Erythroblast (primary cell): ENCODE measurements at regions not wholly inside any gene's neighbourhood (a gene's known extent, or its start where the extent isn't known, plus 50 kb on each side); places are given as distances from the start of the nearest gene placed in this dataset.

ENCODE experiments used
- DNase-seq, 2 experiments: peaks; one replicate each; lab custom pipeline; 2025; lab: John Stamatoyannopoulos, UW
- GATA1 ChIP-seq: IDR thresholded peaks from 2 replicates; pipeline ENCODE4 v1.6.1; 2011; ENCODE audit warnings: low read depth, mild to moderate bottlenecking, control low read depth, low read length, moderate library complexity
- POLR2A ChIP-seq: IDR thresholded peaks from 2 replicates; pipeline ENCODE4 v1.6.1; 2011; ENCODE audit warnings: mild to moderate bottlenecking, low read length

DNA sequence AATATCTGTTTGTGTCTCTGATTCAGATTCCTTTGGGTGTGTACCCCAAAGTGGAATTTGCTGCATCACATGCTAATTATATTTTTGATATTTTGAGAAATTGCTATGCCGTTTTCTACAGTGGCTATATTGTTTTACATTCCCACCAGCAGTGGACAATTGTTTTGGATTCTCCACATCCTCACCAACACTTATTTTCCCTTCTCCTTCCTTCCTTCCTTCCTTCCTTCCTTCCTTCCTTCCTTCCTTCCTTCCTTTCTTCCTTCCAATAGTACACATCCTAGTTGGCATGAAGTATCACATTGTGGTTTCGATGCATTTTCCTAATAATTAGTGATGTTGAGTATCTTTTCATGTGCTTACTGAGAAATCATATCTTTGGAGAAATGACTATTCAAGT is 535.5 kb downstream of the SH2D4B start:
- TF ChIP-seq POLR2A (no peak), GATA1 (no peak)
- DNase-seq: no peak

- DNase-seq: no peak
- TF ChIP-seq POLR2A (no peak), GATA1 (no peak)
Measured at GRCh38 chr10:81081887-81082620, 544.4 kb downstream of the SH2D4B start.

DNA sequence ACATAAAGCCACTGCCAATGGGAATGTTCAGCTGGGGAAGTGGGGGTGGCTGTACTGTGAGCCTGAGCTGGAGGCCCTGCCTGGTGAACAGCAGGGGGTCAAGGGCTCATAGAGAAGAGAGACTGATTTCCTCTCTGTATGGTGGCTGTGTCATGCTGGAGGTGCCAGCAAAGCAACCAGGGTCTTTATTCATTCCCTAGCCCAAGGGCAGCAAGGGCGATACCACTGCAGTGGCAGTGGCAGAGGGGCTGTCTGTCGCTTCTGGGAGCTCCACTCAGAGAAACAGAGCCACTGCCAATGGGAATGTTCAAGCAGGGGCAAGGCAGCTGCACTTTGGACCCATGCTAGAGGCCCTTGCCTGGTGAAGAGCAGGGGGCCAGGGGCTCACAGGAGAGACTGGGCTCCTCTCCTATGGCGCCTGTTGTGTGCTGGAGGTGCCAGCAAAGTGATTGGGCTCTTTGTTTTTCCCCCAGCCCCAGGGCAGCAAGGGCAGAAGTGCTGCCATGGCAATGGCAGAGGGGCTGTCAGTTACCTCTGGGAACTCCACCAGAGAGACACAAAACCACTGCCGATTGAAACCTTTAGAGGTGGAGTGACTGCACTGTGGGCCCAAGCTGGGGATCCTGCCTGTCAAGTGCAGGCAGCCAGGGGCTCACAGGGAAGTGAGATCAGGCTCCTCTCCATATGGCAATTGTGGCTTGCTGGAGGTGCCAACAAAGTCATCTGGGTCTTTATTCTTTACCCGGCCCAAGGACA is 545.1 kb downstream of the SH2D4B start:
- DNase-seq: no peak
- TF ChIP-seq GATA1 (no peak), POLR2A (no peak)

GRCh38 chr10:81093056-81093455 is 555.4 kb downstream of the SH2D4B start:
- DNase-seq: no peak
- TF ChIP-seq POLR2A: no peak
- no peak for TF ChIP-seq GATA1

- DNase-seq: no peak
- TF ChIP-seq GATA1: no peak
- no peak for TF ChIP-seq POLR2A
Measured at GRCh38 chr10:81095238-81095637, 557.5 kb downstream of the SH2D4B start.

DNA sequence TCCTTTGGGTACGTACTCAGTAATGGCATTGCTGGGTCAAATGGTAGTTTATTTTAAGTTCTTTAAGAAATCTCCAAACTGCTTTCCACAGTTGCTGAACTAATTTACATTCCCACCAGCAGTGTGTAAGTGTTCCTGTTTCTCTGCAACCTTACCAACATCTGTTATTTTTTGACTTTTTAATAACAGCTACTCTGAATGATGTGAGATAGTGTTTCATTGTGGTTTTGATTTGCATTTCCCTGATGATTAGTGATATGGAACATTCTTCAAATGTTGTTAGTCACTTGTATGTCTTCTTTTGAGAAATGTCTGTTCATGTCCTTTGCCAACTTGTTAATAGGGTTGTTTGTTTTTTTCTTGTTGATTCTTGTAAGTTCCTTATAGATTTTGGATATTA is 558.9 kb downstream of the SH2D4B start:
- no peak for DNase-seq
- TF ChIP-seq GATA1: no peak

GRCh38 chr10:81101062-81101461 is 563.4 kb downstream of the SH2D4B start:
- no peak for TF ChIP-seq GATA1
- no peak for TF ChIP-seq POLR2A
- DNase-seq: no peak

DNA sequence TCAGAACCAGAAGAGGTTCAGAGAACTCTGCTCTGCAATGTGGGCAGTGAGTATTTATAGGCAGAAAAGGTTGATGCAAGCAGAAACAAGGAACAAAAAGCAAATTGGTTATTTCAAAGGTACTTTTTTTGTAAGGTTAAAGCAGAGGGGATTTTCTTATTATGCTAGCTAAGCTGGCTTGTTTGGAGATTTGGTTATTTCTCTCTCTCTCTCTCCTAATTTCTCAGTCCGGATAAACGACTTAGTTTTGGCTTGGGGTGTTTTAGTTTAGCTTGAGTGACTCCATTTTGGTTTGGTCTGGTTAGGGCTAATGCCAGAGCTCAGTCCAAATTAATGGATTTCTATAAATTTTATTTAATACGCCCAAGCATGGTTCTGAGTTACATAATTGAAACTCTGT is 566.8 kb downstream of the SH2D4B start:
- no peak for TF ChIP-seq GATA1
- no peak for TF ChIP-seq POLR2A
- DNase-seq: no peak

DNA sequence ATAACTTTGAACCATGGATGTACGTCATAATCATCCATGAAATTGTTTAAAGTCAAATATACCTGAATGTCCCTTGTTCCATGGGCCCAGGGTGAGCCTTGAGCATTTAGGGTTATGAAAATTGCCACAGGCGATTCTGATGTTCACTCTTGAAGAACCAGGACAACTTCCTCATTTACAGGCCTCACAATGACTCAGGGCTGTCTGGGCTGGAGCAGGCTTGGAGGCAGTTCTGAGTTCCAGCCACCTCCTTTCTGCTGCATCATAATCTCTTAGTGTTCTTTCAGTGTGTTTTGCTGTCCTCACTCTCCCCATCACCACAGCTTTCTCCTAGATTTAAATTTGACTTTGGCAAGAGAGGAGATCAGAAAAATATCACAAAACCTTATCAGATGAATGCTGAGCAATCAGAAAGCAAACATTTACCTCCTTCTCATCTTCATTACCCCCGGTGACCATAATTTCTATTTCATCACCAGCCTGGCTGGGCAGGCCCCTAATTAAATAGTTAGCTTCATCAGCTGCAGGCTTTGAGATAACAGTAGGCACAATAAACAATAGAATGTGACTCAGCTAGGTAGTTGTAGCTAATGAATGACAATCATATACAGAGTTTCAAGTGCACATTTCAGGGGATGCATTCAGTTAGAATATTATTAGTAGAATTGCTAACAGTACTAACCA is 571.0 kb downstream of the SH2D4B start:
- DNase-seq: no peak

GRCh38 chr10:81109200-81109752 is 571.6 kb downstream of the SH2D4B start:
- no peak for DNase-seq
- TF ChIP-seq GATA1 (no peak), POLR2A (no peak)

More for the DNA sequence above, 571.0 kb downstream of the SH2D4B start:
- TF ChIP-seq GATA1 (no peak), POLR2A (no peak)

- TF ChIP-seq POLR2A (no peak), GATA1 (no peak)
- DNase-seq: no peak
Measured at GRCh38 chr10:81116201-81116600, 578.5 kb downstream of the SH2D4B start.

DNA sequence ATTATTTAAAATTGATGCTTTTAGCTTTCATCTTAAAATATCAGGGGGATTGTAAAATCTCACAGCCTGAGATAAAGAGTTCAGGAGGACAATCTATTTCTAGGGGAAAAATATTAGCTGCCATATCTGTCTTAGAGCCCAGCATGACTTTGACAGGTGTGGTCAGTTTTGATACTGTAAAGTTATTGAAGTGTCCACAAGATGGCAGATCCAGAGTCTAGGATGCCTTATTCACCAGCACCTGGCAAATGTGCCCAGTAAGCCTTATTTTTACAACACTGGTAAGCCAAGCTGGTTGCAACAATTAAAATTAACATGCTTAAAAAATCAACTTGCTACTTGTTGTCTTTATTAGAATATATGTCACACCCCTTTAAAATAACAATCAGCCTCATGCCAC is 579.3 kb downstream of the SH2D4B start:
- DNase-seq: no peak

GRCh38 chr10:81127931-81128330 is 590.2 kb downstream of the SH2D4B start:
- TF ChIP-seq POLR2A: no peak
- TF ChIP-seq GATA1: no peak
- no peak for DNase-seq

More for the DNA sequence above, 579.3 kb downstream of the SH2D4B start:
- TF ChIP-seq POLR2A (no peak), GATA1 (no peak)

- no peak for DNase-seq
- TF ChIP-seq GATA1 (no peak), POLR2A (no peak)
Measured at GRCh38 chr10:81130014-81130413, 592.3 kb downstream of the SH2D4B start.
